Gastroesophageal sphincter (tissue), 2 donors: ENCODE measurements at regions not wholly inside any gene's neighbourhood (a gene's known extent, or its start where the extent isn't known, plus 50 kb on each side); places are given as distances from the start of the nearest gene placed in this dataset.

ENCODE experiments used
- EP300 ChIP-seq: sonication (generic); formaldehyde crosslinking; IDR thresholded peaks from one replicate; pipeline ENCODE4 v1.6.1; 2017; ENCODE audit warnings: antibody characterized with exemption, mild to moderate bottlenecking
- POLR2A ChIP-seq, 2 donors: fragments of 450-650 bp; IDR thresholded peaks; one replicate each; pipeline ENCODE4 v1.6.1; 2017; ENCODE audit warnings: antibody characterized with exemption in 2 of 2, mild to moderate bottlenecking in 2 of 2, moderate library complexity in 1 of 2
- POLR2AphosphoS5 ChIP-seq: sonication (generic); formaldehyde crosslinking; IDR thresholded peaks from one replicate; pipeline ENCODE4 v1.6.1; 2017; ENCODE audit warnings: antibody characterized with exemption

DNA sequence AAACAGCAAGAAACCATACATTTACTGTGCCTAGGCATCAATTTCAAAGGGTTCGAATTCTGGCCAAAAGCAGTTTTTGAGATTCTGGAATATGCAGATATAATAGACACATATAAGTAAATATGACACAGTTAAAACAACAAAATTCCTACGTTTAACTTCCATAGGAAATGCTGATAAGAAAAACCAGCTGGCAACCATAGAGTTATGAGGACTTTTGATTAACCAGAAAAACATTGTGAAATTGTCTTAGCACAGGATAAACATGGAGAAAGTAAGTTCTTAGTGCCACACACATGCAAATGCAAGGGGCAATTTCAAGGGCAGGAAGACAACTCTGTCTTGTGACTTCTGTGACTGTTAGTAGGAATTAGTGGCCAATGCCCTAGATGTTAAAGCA, 702.1 kb downstream of the TNS3 start:
- TF ChIP-seq EP300: no peak
- no peak for TF ChIP-seq POLR2A (IDR thresholded peaks at IDR 0.05)
- TF ChIP-seq POLR2AphosphoS5: no peak
